IMR-90 (cell line): ENCODE measurements at regions not wholly inside any gene's neighbourhood (a gene's known extent, or its start where the extent isn't known, plus 50 kb on each side); places are given as distances from the start of the nearest gene placed in this dataset.

ENCODE experiments used
- ATAC-seq: fragments of 200-7000 bp; cut with Tn5 transposase; 2 replicates; pipeline ENCODE4 v1.9.1; 2020; ENCODE audit warnings: low read depth, mild to moderate bottlenecking, moderate library complexity
- BruUV-seq: library from RNA; stranded (reverse); fragments of 400-500 nt; replicated peaks from 2 replicates; lab custom pipeline; 2021; lab: Mats Ljungman, UMichigan
- CTCF ChIA-PET: fragments of 300-600 bp; formaldehyde crosslinking; extraction: SDS; loops from one replicate; lab custom pipeline; 2021; ENCODE audit warnings: antibody characterized with exemption; lab: Yijun Ruan, JAX
- POLR2A ChIA-PET: fragments of 300-600 bp; sonication (Branson Sonifier 250); formaldehyde crosslinking; loops from one replicate; lab custom pipeline; 2022; ENCODE audit warnings: antibody characterized with exemption; ENCODE audit not compliant: unreplicated experiment; lab: Charles Lee
- DNase-seq: peaks from one replicate; pipeline ENCODE4 v3.0.0; 2013
- H2AFZ ChIP-seq: replicated peaks from 2 replicates; pipeline ENCODE3; 2013; ENCODE audit warnings: low read length, mild to moderate bottlenecking; ENCODE audit not compliant: poor library complexity
- H2AK5ac ChIP-seq: 2 replicates; pipeline ENCODE4 v1.6.1; 2013; ENCODE audit warnings: low read depth, low read length, inconsistent platforms
- H2AK9ac ChIP-seq: replicated peaks from 2 replicates; pipeline ENCODE3; 2013; ENCODE audit warnings: mild to moderate bottlenecking, low read depth, low read length, moderate library complexity; ENCODE audit not compliant: poor library complexity
- H2BK120ac ChIP-seq: 2 replicates; pipeline ENCODE4 v1.6.1; 2013; ENCODE audit warnings: low read depth, low read length, inconsistent platforms
- H2BK15ac ChIP-seq: 3 replicates; pipeline ENCODE4 v1.6.1; 2013; ENCODE audit warnings: low read depth, low read length, inconsistent platforms
- H2BK20ac ChIP-seq: 2 replicates; pipeline ENCODE4 v1.6.1; 2013; ENCODE audit warnings: low read depth, mild to moderate bottlenecking, inconsistent platforms, low read length, moderate library complexity
- H2BK5ac ChIP-seq: 2 replicates; pipeline ENCODE4 v1.6.1; 2013; ENCODE audit warnings: mild to moderate bottlenecking, low read depth, low read length, inconsistent platforms; ENCODE audit not compliant: poor library complexity, severe bottlenecking
- H3K14ac ChIP-seq: replicated peaks from 2 replicates; pipeline ENCODE4 v1.6.1; 2013; ENCODE audit warnings: low read depth, low read length, inconsistent platforms
- H3K18ac ChIP-seq: 2 replicates; pipeline ENCODE4 v1.6.1; 2013; ENCODE audit warnings: low read depth, low read length, control low read depth
- H3K23ac ChIP-seq: 2 replicates; pipeline ENCODE4 v1.6.1; 2013; ENCODE audit warnings: low read depth, low read length, inconsistent platforms
- H3K27ac ChIP-seq: 2 replicates; pipeline ENCODE4 v1.5.1; 2013; ENCODE audit warnings: mild to moderate bottlenecking, control low read depth, low read length; ENCODE audit not compliant: insufficient read depth
- H3K27me3 ChIP-seq: 2 replicates; pipeline ENCODE4 v1.6.1; 2013; ENCODE audit warnings: low read length; ENCODE audit not compliant: control insufficient read depth, insufficient read depth
- H3K36me3 ChIP-seq: 2 replicates; pipeline ENCODE4 v1.6.1; 2013; ENCODE audit warnings: low read length, mixed read lengths; ENCODE audit not compliant: control insufficient read depth, insufficient read depth
- H3K4ac ChIP-seq: 2 replicates; pipeline ENCODE4 v1.6.1; 2013; ENCODE audit warnings: low read depth, low read length, inconsistent platforms
- H3K4me1 ChIP-seq: 2 replicates; pipeline ENCODE4 v1.6.1; 2013; ENCODE audit warnings: low read length, mixed read lengths; ENCODE audit not compliant: control insufficient read depth, insufficient read depth
- H3K4me2 ChIP-seq: 2 replicates; pipeline ENCODE4 v1.6.1; 2013; ENCODE audit warnings: low read depth, mild to moderate bottlenecking, control low read depth, low read length, moderate library complexity
- H3K4me3 ChIP-seq: 2 replicates; pipeline ENCODE4 v1.5.1; 2013; ENCODE audit warnings: low read depth, mild to moderate bottlenecking, control low read depth, low read length, moderate library complexity; ENCODE audit not compliant: insufficient read depth
- H3K56ac ChIP-seq: 2 replicates; pipeline ENCODE4 v1.6.1; 2013; ENCODE audit warnings: low read length, inconsistent platforms; ENCODE audit not compliant: insufficient read depth; ENCODE audit errors: extremely low read depth
- H3K79me1 ChIP-seq, 2 experiments: 2 replicates each; pipeline ENCODE4 v1.6.1; 2013; ENCODE audit warnings: low read length in 2 of 2, inconsistent platforms in 1 of 2, low read depth in 1 of 2
- H3K9ac ChIP-seq: 2 replicates; pipeline ENCODE4 v1.6.1; 2013; ENCODE audit warnings: low read depth, low read length, control low read depth
- H3K9me1 ChIP-seq: 2 replicates; pipeline ENCODE4 v1.6.1; 2013; ENCODE audit warnings: low read length, inconsistent platforms; ENCODE audit not compliant: insufficient read depth
- H3K9me3 ChIP-seq: 2 replicates; pipeline ENCODE4 v1.6.1; 2013; ENCODE audit warnings: low read length; ENCODE audit not compliant: control insufficient read depth, insufficient read depth
- H4K20me1 ChIP-seq: 2 replicates; pipeline ENCODE4 v1.6.1; 2013; ENCODE audit warnings: low read length, inconsistent platforms; ENCODE audit not compliant: insufficient read depth
- H4K5ac ChIP-seq: 2 replicates; pipeline ENCODE4 v1.6.1; 2013; ENCODE audit warnings: mild to moderate bottlenecking, low read depth, low read length, control low read depth
- H4K8ac ChIP-seq, 2 experiments: 2 replicates each; pipeline ENCODE4 v1.6.1; 2013; ENCODE audit warnings: low read depth in 2 of 2, low read length in 2 of 2, control low read depth in 1 of 2, inconsistent platforms in 1 of 2
- H4K91ac ChIP-seq: 2 replicates; pipeline ENCODE4 v1.6.1; 2013; ENCODE audit warnings: low read depth, low read length, inconsistent platforms; ENCODE audit not compliant: insufficient read depth
- MAFK ChIP-seq: IDR thresholded peaks from 2 replicates; pipeline ENCODE4 v1.6.1; 2012; ENCODE audit warnings: low read depth, low read length, improper control_type of control experiment
- RCOR1 ChIP-seq: IDR thresholded peaks from 2 replicates; pipeline ENCODE4 v1.6.1; 2012; ENCODE audit warnings: mild to moderate bottlenecking, low read length, improper control_type of control experiment; ENCODE audit not compliant: insufficient replicate concordance
- dilution Hi-C: fragments of 300-500 bp; cut with HindIII; formaldehyde crosslinking; loops from one replicate; pipeline ENCODE4 v1.14.3; 2018; ENCODE audit warnings: low sequenced_read_pairs; ENCODE audit not compliant: unreplicated experiment
- in situ Hi-C: fragments of 300-500 bp; cut with MboI; formaldehyde crosslinking; loops from 3 replicates; pipeline ENCODE4 v1.14.3; 2019; ENCODE audit warnings: low sequenced_read_pairs, inconsistent platforms, mixed read lengths
- intact Hi-C: fragments of 100-400 bp; cut with micrococcal nuclease; formaldehyde crosslinking; loops from 2 replicates; pipeline ENCODE4 v1.10.0; 2022

DNA sequence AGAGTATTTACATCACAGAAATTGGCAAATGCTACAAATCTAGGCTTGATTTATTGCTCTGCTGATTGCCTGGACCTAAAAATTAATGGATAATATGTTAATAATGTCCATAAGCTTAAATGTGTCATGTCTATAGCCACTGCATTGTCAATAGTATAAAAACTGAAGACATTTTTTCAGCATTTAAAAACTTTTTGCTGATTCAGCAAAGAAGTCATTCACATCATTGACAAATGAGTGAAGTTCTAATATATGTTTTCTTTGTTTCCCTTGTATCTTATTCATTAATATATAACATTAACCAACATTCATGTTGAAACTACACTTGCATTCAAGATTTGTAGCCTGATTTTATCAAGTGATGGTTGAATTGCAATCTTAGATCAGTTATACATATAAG lies 214.7 kb upstream of the XYLT1 start:
- in situ Hi-C loops (loop anchor here (10.0 kb wide), 1 partner anchor 61 kb away; no protein-coding TSS in a partner anchor), intact Hi-C loops (no loop called here), dilution Hi-C loops (no loop called here)

More for the DNA sequence above, 214.7 kb upstream of the XYLT1 start:
- Histone ChIP-seq H4K20me1 (no peaks in the 10 kb centered on the region), H3K56ac (no peak overlapping the region), H2AK9ac (no peak overlapping the region), H3K9me1 (no peaks in the 10 kb centered on the region), H3K79me1 (no peaks in the 10 kb centered on the region), H2BK20ac (no peak overlapping the region), H3K36me3 (no peaks in the 10 kb centered on the region), H3K4ac (no peak overlapping the region), H2AK5ac (no peak overlapping the region), H3K18ac (no peak overlapping the region), H3K14ac (no peak overlapping the region), H3K9me3 (no peaks in the 10 kb centered on the region), H3K27me3 (no peaks in the 10 kb centered on the region; the same call in 1 of the 2 replicates), H4K8ac (no peak overlapping the region), H3K9ac (no peak overlapping the region), H3K4me1 (no peaks in the 10 kb centered on the region), H2BK5ac (no peak overlapping the region), H4K91ac (no peak overlapping the region), H2AFZ (no peak overlapping the region), H4K5ac (no peak overlapping the region), H2BK120ac (no peak overlapping the region), H3K4me3 (no peak overlapping the region), H2BK15ac (no peak overlapping the region), H3K23ac (no peak overlapping the region), H3K27ac (no peak overlapping the region), H3K4me2 (no peak overlapping the region)
- ChIA-PET CTCF (interaction anchor here (0.5 kb wide), 1 partner anchor 318 kb away, joined by 3 read pairs; no protein-coding TSS in a partner anchor), POLR2A (no interaction called here)
- ATAC-seq (no peak), DNase-seq (no peak)
- BruUV-seq: no TSS peak
- TF ChIP-seq RCOR1: no peak
- TF ChIP-seq MAFK: peak; percentile 99
